HG02970 (cell line): ENCODE measurements at regions not wholly inside any gene's neighbourhood (a gene's known extent, or its start where the extent isn't known, plus 50 kb on each side); places are given as distances from the start of the nearest gene placed in this dataset.

Experiments used
- ATAC-seq: cut with Tn5 transposase; IDR thresholded peaks from one replicate; pipeline ENCODE4 v1.9.1; 2021; ENCODE audit warnings: mild to moderate bottlenecking, moderate library complexity, moderate number of reproducible peaks; ENCODE audit not compliant: unreplicated experiment, low FRiP score

GRCh38 chr22:48520884-48521588 is 1306.6 kb downstream of the BRD1 start:
- no peak for ATAC-seq

DNA sequence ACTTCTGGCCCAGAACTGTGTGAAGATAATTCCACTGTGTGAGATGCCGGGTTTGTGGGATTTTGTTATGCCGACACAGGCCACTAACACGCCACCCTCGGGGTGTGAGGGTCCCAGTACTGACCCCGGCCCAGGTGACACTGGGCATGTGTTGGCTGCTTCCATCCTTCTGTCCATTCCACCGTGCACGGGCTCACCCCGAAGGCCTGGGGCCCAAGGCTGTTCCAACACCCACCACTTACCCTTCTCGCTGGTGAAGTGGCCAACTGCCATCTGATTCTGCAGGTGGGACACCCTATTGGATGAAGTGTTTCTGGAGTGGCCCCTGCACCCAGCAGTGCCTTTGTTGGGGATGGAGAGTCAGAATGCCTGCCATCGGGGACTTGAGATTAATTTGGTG is 1307.5 kb downstream of the BRD1 start:
- ATAC-seq = no peak

GRCh38 chr22:48517039-48518030 is 1310.3 kb downstream of the BRD1 start:
- ATAC-seq = no peak

DNA sequence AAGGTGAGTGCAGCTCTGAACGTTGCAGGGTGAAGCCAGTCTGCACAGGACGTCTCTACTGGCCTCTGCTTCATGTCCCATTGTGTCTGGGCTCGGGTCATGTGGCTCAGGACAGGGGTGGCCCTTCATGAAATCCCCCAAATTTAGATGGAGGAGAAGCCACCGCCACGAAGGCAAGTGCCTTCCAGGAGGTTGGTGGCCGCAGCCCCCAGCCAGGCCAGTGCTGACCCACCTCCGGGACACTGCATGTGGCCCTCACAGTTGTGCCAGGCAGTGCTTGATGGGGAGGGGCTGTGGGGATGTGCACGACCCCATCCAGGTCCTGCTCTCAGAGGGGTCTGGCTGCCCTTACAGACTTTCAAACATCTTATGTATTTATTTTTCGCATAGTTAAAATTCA is 1311.1 kb downstream of the BRD1 start:
- ATAC-seq = no peak

DNA sequence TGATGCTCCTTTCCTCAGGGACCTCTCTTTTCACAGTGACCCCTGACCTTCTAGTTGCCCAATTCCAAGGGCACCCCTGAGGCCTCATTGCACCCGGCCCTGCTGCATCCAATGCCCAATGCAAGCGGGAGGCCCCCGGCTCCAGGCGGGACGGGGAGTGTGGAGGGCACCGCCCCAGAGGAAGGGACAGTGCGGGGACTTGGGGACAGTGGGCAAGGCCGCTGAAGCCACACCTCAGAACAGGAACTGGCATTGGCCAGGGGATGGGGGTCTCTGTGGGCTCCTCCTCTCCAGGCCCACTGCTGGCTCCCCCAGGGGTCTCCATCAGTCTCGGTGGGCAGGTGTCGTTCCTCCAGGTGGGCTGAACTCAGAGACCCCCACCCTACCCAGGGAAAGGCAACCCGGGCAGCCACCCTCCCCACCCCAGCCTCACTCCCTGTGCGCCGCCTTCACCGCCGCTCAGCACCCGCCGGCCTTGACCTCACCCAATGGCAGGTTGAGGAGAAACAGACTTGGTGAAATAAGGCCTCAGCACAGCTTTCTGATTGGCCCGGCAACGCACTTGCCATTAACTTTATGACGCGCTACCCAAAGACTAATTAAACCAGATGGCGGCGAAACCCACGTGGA is 1312.0 kb downstream of the BRD1 start:
- no peak for ATAC-seq

DNA sequence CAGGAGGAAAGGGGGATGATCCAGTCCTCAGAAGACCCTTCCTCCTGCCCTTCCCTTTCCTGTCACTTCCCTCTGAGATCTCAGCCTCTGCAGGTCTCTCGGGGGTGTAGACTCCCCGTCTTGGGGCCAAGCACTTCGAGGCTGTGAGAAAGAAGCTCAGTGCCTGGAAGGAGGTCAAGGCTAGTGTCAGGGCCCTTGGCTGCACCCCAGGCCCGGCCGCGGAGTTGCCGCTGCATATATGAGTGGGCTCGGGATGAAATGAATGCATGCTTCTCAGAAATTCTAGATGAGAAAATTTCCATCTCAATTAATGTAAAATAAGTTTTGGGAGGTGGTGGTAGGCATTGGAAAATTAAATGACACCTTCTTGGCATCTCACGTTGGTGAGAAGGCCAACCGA is 1313.7 kb downstream of the BRD1 start:
- no peak for ATAC-seq

- no peak for ATAC-seq
Measured at GRCh38 chr22:48513446-48513845, 1314.2 kb downstream of the BRD1 start.

GRCh38 chr22:48511781-48512327 is 1315.8 kb downstream of the BRD1 start:
- no peak for ATAC-seq

- ATAC-seq = no peak
Measured at GRCh38 chr22:48511211-48511610, 1316.5 kb downstream of the BRD1 start.

DNA sequence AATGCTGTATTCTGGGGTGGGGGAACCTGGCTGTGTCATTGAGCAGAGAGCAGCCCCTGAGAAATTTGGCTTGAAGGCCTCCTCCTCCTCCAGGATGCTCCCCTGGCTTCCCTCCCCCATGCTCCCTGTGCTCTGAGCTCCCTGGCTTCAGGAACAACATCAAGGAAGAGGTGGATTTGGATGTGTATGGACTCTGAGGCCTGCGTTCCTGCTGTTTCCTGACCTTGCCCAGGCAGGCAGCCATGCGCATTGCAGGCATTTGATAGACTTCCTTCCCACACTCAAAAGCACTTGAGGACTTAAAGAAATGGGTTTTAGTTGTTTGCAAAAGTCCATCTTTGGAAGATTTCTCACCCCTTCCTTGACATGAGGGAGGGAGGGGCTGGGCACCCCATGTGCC is 1317.1 kb downstream of the BRD1 start:
- ATAC-seq = no peak

- ATAC-seq = no peak
Measured at GRCh38 chr22:48507595-48508350, 1319.9 kb downstream of the BRD1 start.

DNA sequence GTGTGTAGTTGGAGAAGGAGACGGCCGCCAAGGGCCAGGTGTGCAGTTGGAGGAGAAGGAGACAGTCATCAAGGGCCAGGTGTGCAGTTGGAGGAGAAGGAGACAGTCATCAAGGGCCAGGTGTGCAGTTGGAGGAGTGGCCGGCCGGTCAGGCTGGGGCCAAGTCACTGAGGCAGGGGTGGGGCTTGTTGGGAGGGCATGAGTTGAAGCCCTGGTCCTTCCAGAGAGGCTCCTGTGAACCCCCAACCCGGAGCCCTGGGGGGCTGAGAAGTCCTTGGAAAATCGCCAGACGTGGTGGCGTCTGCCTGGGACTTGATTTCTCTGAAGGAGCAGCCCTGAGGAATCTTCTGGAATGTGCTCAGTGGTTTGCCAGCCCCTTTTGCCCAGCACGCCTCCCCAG is 1320.5 kb downstream of the BRD1 start:
- no peak for ATAC-seq

- ATAC-seq = no peak
Measured at GRCh38 chr22:48506506-48507145, 1321.0 kb downstream of the BRD1 start.

DNA sequence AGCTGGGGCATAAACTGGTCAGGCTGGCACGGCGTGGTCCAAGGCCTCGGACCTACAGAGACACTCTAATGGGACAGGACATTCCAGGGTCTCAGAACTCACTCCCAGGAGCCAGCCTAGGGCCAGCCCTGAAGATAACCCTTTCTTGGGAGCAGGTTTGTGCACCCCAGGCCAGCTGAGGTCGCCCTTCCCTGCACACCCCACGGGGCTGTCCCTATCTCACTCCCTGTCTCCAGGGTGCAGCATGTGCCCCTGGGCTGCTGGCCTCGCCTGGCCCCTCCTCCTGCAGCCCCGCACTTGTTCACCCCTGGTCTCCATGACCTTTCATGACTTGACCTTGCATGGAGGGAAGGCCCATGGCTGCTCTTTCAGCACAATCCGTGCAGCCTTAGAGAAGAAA is 1321.8 kb downstream of the BRD1 start:
- ATAC-seq = no peak

DNA sequence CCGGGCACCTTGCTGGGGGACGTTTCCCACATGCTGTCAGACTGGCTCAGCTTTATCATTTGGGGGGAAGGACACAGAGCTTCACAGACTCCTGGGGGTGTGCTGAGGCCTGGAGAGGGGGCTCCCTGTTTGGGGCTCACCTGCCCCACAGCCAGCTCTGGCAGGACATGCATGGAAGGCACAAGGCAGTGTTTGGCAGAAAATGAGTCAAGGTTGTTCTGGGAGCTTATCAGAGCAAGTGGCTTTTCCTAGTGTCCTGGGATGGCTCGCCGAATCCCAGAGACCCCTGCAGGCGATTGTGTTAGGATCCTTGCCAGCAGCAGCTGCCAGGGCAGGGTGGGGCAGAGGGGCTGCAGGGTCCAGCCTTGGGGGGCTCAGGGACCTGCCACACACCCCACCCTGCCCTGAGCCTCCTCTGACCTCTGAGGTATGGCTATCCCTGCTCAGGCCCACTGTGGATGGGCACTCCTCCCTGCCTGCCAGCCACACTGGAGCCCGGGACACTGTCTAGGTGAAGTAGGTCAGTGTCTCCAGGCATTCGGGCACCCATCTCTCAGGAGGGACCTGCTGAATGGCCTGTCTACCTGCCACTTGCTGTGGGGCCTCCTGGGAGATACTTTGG is 1323.0 kb downstream of the BRD1 start:
- no peak for ATAC-seq

- ATAC-seq = no peak
Measured at GRCh38 chr22:48503876-48504275, 1323.8 kb downstream of the BRD1 start.

DNA sequence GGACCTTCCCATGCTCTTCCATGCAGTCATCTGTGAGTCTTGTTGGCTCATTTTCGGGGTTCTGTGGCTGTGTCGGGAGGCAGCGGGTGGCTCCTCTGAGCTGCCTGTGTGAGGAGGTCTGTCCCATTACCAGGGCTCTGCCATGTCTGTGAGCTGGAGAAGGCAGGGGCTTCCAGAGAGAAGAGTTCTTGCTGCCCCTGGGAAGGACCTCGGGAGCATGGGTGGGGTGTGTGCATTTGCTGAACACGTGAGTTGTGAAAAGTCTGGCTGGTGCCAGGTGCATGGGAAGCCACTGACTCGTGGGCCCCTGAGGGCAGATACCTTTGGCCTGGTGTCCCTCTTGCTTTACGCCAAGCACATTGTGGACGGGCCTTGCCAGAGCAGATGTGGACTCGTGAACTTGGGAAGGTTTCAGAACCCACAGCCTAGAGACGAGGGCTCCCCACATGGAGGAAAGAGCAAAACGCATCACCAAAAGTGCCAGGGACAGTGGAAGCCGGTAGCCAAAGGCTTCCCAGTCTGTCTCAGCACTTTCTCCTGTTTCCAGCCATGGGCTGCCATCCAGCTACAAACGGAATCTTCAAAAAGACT is 1324.5 kb downstream of the BRD1 start:
- no peak for ATAC-seq

GRCh38 chr22:48501231-48501750 is 1326.4 kb downstream of the BRD1 start:
- no peak for ATAC-seq
